ENCODE measurements at regions not wholly inside any gene's neighbourhood (a gene's known extent, or its start where the extent isn't known, plus 50 kb on each side); places are given as distances from the start of the nearest gene placed in this dataset.

- no peaks in the 10 kb centered on the region for H3K4me1 ChIP-seq
- TF ChIP-seq CTCF (IDR thresholded peaks at IDR 0.05): no peak
Observed at GRCh38 chr1:213572912-213573647, 414.7 kb upstream of the PROX1 start.

GRCh38 chr1:213573648-213574009, 414.1 kb upstream of the PROX1 start:
- no peak overlapping the region for H3K4me3 ChIP-seq
- no peaks in the 10 kb centered on the region for H3K36me3 ChIP-seq
- no peak for DNase-seq (ENCODE audit: low spot score)
- no peak for TF ChIP-seq CTCF (IDR thresholded peaks at IDR 0.05)
- no peaks in the 10 kb centered on the region for H3K27me3 ChIP-seq
- H3K27ac ChIP-seq: no peak overlapping the region
- H3K4me1 ChIP-seq: no peaks in the 10 kb centered on the region
- H3K9me3 ChIP-seq: no peaks in the 10 kb centered on the region

More at GRCh38 chr1:213572912-213573647, 414.7 kb upstream of the PROX1 start:
- no peak overlapping the region for H3K4me3 ChIP-seq
- no peaks in the 10 kb centered on the region for H3K9me3 ChIP-seq
- no peak overlapping the region for H3K27ac ChIP-seq
- no peaks in the 10 kb centered on the region for H3K36me3 ChIP-seq
- no peak for DNase-seq (ENCODE audit: low spot score)
- H3K27me3 ChIP-seq: no peaks in the 10 kb centered on the region

GRCh38 chr1:213582976-213583567, 404.7 kb upstream of the PROX1 start:
- Histone ChIP-seq H3K27me3 (no peaks in the 10 kb centered on the region), H3K4me3 (no peak overlapping the region), H3K9me3 (no peaks in the 10 kb centered on the region), H3K4me1 (no peaks in the 10 kb centered on the region), H3K36me3 (no peaks in the 10 kb centered on the region), H3K27ac (no peak overlapping the region)
- no peak for DNase-seq (ENCODE audit: low spot score)
- no peak for TF ChIP-seq CTCF (IDR thresholded peaks at IDR 0.05)

GRCh38 chr1:213584272-213584671, 403.5 kb upstream of the PROX1 start:
- Histone ChIP-seq H3K27me3 (no peaks in the 10 kb centered on the region), H3K27ac (no peak overlapping the region), H3K36me3 (no peaks in the 10 kb centered on the region), H3K9me3 (no peaks in the 10 kb centered on the region), H3K4me1 (no peaks in the 10 kb centered on the region), H3K4me3 (no peak overlapping the region)
- DNase-seq (ENCODE audit: low spot score): no peak
- TF ChIP-seq CTCF (IDR thresholded peaks at IDR 0.05): no peak

GRCh38 chr1:213585402-213585801, 402.4 kb upstream of the PROX1 start:
- TF ChIP-seq CTCF (IDR thresholded peaks at IDR 0.05): no peak
- Histone ChIP-seq H3K4me3 (no peak overlapping the region), H3K9me3 (no peaks in the 10 kb centered on the region), H3K27me3 (no peaks in the 10 kb centered on the region), H3K36me3 (no peaks in the 10 kb centered on the region), H3K27ac (no peak overlapping the region), H3K4me1 (no peaks in the 10 kb centered on the region)
- DNase-seq (ENCODE audit: low spot score): no peak
